Testis (tissue), 2 donors: ENCODE measurements at regions not wholly inside any gene's neighbourhood (a gene's known extent, or its start where the extent isn't known, plus 50 kb on each side); places are given as distances from the start of the nearest gene placed in this dataset.

Experiments
- DNase-seq: peaks from one replicate; pipeline ENCODE4 v3.0.0-alpha.2; 2019
- H3K27ac ChIP-seq, 2 donors: fragments of 200-600 bp; sonication (generic); one replicate each; pipeline ENCODE4 v1.5.1; 2019
- H3K27me3 ChIP-seq: fragments of 200-600 bp; sonication (generic); one replicate; pipeline ENCODE4 v1.5.1; 2019
- H3K36me3 ChIP-seq: fragments of 200-600 bp; sonication (generic); one replicate; pipeline ENCODE4 v1.5.1; 2017; ENCODE audit warnings: low read depth; ENCODE audit errors: missing control alignments
- H3K4me1 ChIP-seq: fragments of 200-600 bp; sonication (generic); one replicate; pipeline ENCODE4 v1.5.1; 2019
- H3K4me3 ChIP-seq, 2 donors: fragments of 200-600 bp; sonication (generic); one replicate each; pipeline ENCODE4 v1.5.1; 2017 to 2019
- H3K9me3 ChIP-seq: fragments of 200-600 bp; sonication (generic); one replicate; pipeline ENCODE4 v1.5.1; 2017
- POLR2A ChIP-seq: fragments of 450-650 bp; IDR thresholded peaks from one replicate; pipeline ENCODE4 v1.6.1; 2017; ENCODE audit warnings: antibody characterized with exemption, mild to moderate bottlenecking, moderate library complexity
- WGBS, 2 donors: methylation state at CpG; one replicate each; pipeline ENCODE4 v1.1.5; 2018; 5-methylcytosine and 5-hydroxymethylcytosine counted together
- intact Hi-C: fragments of 100-400 bp; cut with DNase I; formaldehyde crosslinking; loops from one replicate; pipeline ENCODE4 v1.15.1; 2023; ENCODE audit warnings: low total_unique reads
- small RNA-seq, 2 donors: library from RNA; depleted of rRNA; stranded (forward); fragments of <200 nt; gene quantifications; one replicate each; pipeline ENCODE3, GENCODE V24; 2016
- TF ChIP-seq, protein P1 (sequence below), 3 experiments: fragments of 450-650 bp in 2 of 3; fragments of 200-600 bp in 1 of 3; sonication (generic) in 1 of 3; IDR thresholded peaks; one replicate each; pipeline ENCODE4 v1.5.1; 2016 to 2019; ENCODE audit warnings: antibody characterized with exemption in 3 of 3, mild to moderate bottlenecking in 2 of 3, moderate library complexity in 1 of 3

DNA sequence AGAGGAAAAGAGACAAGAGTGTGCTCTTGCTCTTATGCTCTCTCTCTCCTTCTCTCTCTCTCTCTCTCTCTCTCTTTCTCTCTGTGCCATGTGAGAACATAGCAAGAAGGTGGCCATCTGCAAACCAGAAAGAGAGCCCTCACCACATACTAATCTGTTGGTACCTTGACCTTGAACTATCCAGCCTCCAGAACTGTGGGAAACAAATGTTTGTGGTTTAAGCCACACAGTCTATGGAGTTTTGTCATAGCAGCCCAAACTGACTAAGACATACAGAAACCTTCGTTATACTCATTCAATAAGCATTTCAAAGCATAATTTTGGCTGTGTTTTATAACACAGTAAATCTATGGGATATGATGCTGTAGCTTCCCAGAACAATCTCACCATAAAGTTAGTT, 56.4 kb upstream of the PLPP4 start:
- Histone ChIP-seq H3K4me1 (no peaks in the 10 kb centered on the region), H3K4me3 (no peak overlapping the region), H3K9me3 (no peaks in the 10 kb centered on the region), H3K36me3 (no peaks in the 10 kb centered on the region), H3K27ac (no peak overlapping the region), H3K27me3 (no peaks in the 10 kb centered on the region)
- 88 to 95% methylated on average over 1 of the region's 1 CpG for WGBS, 2 donors
- intact Hi-C loops: no loop called here
- no peak for DNase-seq
- TF ChIP-seq POLR2A: no peak
- TF ChIP-seq, protein P1, sequence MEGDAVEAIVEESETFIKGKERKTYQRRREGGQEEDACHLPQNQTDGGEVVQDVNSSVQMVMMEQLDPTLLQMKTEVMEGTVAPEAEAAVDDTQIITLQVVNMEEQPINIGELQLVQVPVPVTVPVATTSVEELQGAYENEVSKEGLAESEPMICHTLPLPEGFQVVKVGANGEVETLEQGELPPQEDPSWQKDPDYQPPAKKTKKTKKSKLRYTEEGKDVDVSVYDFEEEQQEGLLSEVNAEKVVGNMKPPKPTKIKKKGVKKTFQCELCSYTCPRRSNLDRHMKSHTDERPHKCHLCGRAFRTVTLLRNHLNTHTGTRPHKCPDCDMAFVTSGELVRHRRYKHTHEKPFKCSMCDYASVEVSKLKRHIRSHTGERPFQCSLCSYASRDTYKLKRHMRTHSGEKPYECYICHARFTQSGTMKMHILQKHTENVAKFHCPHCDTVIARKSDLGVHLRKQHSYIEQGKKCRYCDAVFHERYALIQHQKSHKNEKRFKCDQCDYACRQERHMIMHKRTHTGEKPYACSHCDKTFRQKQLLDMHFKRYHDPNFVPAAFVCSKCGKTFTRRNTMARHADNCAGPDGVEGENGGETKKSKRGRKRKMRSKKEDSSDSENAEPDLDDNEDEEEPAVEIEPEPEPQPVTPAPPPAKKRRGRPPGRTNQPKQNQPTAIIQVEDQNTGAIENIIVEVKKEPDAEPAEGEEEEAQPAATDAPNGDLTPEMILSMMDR (IDR thresholded peaks at IDR 0.05): no peak

DNA sequence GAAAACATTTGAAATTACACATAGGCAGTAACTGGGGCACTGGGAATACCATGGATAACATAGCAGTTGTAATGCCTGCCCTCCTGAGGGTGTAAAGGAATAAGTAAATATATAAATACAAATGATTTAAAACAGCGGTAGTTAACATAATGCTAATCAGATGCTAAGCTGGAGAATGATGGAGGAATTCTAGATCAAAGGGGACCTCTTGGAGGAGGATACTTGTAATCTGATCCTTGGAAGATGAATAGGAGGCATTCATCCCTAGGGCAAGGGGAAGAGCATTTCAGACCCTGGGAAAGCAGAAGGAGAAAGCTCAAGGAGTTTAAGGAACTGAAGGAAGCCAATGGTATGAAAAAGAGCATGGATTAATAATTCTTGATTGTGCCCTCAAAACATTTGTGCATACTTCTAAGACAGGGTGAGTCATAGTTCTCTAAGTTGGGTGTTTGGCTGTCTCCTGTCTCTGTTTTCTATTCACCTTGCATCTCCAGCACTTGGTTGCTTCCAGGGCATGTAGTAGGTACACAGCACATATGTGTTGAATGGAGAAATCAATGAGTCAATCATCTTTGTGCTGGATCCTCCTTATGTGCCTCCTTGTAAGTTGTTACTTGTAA, 54.8 kb upstream of the PLPP4 start:
- Histone ChIP-seq H3K27ac (no peak overlapping the region), H3K4me1 (no peaks in the 10 kb centered on the region), H3K36me3 (no peaks in the 10 kb centered on the region), H3K4me3 (no peak overlapping the region), H3K9me3 (no peaks in the 10 kb centered on the region), H3K27me3 (no peaks in the 10 kb centered on the region)
- 59 to 76% methylated on average over 1 of the region's 1 CpG for WGBS, 2 donors
- TF ChIP-seq POLR2A: no peak
- TF ChIP-seq, protein P1 (IDR thresholded peaks at IDR 0.05): no peak
- no peak for DNase-seq
- intact Hi-C loops: no loop called here

DNA sequence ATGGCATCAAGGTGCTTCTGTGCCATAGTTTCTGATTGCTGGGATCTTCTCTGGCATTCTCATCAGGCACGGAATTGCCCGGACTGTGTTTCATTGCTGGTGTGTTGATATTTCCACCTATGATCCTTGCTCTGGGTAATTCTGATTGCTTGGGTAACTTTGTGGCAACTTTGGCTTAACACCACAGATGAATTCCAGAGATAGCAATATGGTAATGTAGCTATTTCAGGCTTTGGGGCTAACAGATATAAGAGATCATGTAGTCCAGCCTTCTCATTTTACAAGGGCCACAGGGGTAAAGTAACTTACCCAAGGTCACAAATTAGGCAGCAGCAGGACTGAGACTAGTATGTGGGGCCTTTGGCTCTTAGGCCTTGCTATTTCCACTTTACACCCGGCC, 53.9 kb upstream of the PLPP4 start:
- WGBS, 2 donors: 91 to 96% methylated on average over 3 of the region's 3 CpGs
- Histone ChIP-seq H3K36me3 (no peaks in the 10 kb centered on the region), H3K27me3 (no peaks in the 10 kb centered on the region), H3K27ac (no peak overlapping the region), H3K9me3 (no peaks in the 10 kb centered on the region), H3K4me1 (no peaks in the 10 kb centered on the region), H3K4me3 (no peak overlapping the region)
- DNase-seq: no peak
- TF ChIP-seq, protein P1 (IDR thresholded peaks at IDR 0.05): no peak
- no peak for TF ChIP-seq POLR2A
- intact Hi-C loops: no loop called here

DNA sequence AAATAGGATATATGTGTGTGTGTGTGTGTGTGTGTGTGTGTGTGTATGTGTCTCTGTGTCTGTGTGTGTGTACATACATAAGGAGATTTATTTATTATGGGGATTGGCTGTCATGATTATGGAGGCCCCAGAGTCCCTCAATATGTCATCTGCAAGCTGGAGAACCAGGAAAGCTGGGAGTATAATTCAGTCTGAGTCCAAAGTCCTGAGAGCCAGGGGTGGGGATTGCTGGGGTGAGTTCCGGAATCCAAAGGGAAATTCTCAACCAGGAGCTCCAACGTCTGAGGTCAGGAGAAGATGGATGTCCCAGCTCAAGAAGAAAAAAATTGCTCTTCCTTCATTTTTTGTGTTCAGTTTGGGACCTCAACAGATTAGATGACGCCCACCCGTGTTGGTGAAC, 50.7 kb upstream of the PLPP4 start:
- intact Hi-C loops: no loop called here
- no peaks in the 10 kb centered on the region for H3K4me1 ChIP-seq
- no peaks in the 10 kb centered on the region for H3K9me3 ChIP-seq
- no peak overlapping the region for H3K4me3 ChIP-seq
- no peak overlapping the region for H3K27ac ChIP-seq
- WGBS, 2 donors: 90 to 98% methylated on average over 4 of the region's 4 CpGs
- H3K27me3 ChIP-seq: no peaks in the 10 kb centered on the region
- no peaks in the 10 kb centered on the region for H3K36me3 ChIP-seq
- TF ChIP-seq, protein P1 (IDR thresholded peaks at IDR 0.05): no peak
- TF ChIP-seq POLR2A: no peak
- DNase-seq: no peak

Small RNA genes lying in the stretch of these regions (small RNA-seq; reads per million reads assigned to genes)
- gene AL355298.1: 0 reads per million in 2 donors
